PFSK-1 (cell line): ENCODE measurements at regions not wholly inside any gene's neighbourhood (a gene's known extent, or its start where the extent isn't known, plus 50 kb on each side); places are given as distances from the start of the nearest gene placed in this dataset.

ENCODE experiments used
- FOXP2 ChIP-seq: optimal IDR thresholded peaks from 2 replicates; pipeline ENCODE3; 2011; ENCODE audit warnings: borderline replicate concordance, control low read depth, inconsistent platforms; ENCODE audit not compliant: insufficient read depth; ENCODE audit errors: extremely low read length, extremely low read depth
- POLR2AphosphoS5 ChIP-seq: IDR thresholded peaks from 2 replicates; pipeline ENCODE4 v1.6.1; 2012; ENCODE audit warnings: low read depth, mild to moderate bottlenecking, control low read depth, low read length, moderate library complexity

DNA sequence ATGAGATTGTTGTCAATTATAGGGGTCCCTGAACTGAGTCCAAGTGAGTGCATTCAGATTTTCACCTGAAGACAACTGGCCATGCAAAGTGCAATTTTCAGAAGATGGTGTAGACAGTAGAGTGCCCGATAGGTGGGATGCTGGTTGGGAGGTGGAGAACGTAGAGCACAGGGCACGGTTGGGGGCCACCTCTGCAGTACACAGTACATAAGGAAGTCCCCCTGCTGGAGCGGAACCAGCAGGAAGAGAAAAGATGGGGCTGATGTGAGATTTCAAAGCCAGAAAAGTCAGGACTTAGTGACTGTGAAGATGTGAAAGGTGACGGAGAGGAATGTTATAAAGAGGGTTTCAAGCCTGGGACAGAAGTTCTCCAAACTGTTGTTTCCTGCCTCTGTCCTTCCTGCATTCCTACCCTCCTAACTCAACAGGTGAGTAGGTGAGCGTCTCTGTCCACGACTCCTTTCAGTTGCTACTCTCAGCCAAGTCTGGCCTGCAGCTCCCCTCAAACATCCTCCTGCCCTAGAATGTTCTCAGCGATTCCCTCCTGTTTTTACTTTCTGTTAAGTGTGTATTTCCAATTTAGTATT lies 330.8 kb downstream of the PRL start:
- TF ChIP-seq FOXP2, result no peak
- TF ChIP-seq POLR2AphosphoS5, result no peak
